Hematopoietic multipotent progenitor cell treated with erythropoietin and hydrocortisone succinate and interleukin-3 and kit ligand, for 6 days (in vitro differentiated cells): ENCODE measurements at regions not wholly inside any gene's neighbourhood (a gene's known extent, or its start where the extent isn't known, plus 50 kb on each side); places are given as distances from the start of the nearest gene placed in this dataset.
"Not testable (repeated sequence)": the region's sequence is repeated elsewhere in the genome, so short reads cannot be mapped to it uniquely, and the experiment has no call there.

Experiments
- DNase-seq: peaks from one replicate; pipeline ENCODE4 v3.0.0-alpha.2; 2015

DNA sequence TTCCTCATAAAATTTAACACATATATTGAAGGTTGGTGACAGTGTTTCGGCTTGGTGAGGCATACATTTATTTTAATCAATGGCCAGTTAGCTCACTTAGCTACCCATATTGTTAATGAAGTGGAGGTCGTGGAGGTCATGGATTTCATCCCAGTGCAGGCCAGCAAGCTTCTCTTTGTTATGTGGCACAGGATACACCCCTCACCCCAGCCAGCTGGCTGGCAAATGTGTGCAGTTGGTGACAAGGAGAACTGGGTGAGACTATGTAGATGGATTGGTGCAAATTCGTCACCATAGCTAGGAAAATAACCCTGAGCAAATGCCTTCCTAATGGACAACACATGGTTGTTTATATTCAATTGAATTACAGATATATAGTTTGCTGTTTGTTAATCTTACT is 50.5 kb upstream of the FOXP2 start:
- DNase-seq = no peak

DNA sequence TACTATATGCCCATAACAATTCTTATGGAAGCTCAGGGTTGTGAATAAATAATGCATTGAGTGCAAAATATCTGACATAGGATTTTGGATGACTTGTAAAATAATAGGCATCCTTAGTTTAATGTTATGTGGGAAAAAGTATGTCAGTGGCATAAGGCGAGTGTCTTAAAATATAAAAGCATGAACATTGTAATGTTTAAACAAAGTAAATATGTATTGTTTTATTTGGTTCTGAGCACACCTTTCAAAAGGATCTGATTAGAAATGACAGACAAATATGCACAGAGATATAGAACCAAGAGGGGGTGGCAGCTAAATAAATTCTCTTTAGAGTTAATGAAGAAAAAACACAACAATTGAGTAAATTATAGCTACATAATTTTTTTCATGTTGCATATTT is 51.3 kb upstream of the FOXP2 start:
- DNase-seq = no peak

DNA sequence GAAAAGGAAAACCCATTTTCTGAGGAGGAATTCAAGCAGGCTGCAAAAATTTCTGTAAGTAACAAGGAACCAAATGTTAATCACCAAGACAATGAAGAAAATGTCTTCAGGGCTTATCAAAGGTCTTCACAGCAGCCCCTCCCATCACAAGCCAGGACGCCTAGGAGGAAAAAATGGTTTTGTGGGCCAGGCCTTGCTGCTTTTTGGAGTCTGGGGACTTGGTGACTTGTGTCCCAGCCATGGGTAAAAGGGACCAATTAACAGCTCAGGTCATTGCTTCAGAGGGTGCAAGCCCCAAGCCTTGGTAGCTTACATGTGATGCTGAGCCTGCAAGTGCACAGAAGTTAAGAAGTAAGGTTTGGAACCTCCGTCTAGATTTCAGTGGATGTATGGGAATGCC is 55.7 kb upstream of the FOXP2 start:
- no peak for DNase-seq

DNA sequence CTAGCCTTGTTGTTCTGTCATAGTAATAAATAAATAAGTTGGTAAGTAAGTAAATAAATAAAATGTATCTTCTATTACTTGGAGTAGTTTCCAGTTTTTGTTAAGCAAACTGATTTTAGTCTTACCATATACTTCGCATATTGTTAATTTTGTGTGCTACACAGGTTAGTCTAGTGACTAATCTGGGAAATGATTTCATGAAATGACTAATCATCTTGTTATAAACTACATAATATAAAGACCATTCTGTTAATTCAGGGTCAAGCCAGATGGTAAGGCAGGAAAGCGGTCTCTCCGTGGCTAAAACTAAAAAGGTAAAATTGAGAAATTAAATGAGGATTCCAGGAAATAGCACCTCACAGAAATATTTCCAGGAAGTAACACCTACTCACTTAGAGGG is 58.5 kb upstream of the FOXP2 start:
- no peak for DNase-seq

DNA sequence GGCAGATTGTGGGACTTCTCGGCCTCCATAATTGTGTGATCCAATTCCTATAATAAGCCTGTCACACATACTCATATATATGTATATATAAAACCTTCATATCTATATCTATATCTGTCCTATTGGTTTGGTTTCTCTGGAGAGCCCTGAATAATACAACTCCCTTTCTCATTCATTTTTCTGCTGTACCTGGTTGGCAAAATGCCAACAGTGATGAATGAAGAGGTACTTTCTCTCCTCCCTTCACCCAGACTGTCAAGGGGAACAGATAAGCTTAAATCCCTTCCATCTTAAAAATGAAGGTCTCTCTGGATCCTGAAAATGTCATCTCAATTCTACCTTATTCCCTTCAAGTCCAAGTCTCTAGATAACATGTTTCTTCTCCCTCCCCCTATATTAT is 60.3 kb upstream of the FOXP2 start:
- DNase-seq = no peak

DNA sequence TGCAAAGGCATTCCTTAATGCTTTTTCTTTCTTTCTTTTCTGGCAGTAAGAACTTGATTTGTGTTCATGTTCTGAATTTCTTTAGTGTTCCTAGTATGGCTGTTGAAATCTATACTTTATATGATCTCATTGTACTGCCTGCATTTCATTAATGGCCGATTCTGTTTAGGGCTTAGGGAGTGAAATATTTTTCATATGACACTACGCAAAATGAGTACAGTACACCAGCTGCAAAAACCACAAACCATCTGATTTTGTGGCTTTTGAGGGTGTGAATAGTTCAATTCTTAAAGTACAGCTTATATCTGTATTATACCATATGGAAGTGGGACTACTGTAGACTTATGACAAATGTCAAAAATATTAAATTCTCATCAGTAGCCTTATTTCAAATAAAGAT is 69.1 kb upstream of the FOXP2 start:
- DNase-seq = no peak

DNA sequence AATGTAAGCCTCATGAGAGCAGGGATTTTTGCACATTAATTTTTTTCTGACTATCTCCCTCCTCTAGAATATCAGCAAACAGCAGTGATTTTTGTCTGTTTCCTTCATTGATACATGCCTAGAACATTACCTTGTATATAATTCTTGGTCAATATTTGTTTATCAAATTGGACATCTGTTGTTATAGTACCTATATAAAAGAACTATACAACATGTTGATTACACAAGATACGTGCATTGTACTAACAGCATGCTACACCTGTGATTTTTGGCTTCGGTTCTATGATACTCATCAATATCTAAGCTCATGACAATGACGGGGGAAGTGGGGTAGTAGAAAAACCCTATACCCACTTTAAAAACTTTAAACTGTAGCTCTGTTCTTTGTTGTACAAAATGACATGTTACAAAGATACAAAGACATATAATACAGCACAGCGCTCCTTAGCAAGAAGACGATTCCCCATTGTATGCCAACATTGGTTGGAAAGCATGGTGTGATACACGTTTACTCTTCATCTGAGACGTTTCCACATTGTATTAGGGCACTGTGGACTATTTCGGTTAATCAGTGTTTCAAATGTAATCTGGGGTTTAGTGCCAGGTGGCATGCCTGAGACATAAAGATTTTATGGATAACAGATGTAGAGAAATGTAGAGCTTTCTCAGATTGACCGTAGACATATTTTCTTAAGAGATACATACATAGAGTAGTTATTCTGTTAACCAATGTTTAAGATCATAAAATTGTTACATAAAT is 70.5 kb upstream of the FOXP2 start:
- no peak for DNase-seq

DNA sequence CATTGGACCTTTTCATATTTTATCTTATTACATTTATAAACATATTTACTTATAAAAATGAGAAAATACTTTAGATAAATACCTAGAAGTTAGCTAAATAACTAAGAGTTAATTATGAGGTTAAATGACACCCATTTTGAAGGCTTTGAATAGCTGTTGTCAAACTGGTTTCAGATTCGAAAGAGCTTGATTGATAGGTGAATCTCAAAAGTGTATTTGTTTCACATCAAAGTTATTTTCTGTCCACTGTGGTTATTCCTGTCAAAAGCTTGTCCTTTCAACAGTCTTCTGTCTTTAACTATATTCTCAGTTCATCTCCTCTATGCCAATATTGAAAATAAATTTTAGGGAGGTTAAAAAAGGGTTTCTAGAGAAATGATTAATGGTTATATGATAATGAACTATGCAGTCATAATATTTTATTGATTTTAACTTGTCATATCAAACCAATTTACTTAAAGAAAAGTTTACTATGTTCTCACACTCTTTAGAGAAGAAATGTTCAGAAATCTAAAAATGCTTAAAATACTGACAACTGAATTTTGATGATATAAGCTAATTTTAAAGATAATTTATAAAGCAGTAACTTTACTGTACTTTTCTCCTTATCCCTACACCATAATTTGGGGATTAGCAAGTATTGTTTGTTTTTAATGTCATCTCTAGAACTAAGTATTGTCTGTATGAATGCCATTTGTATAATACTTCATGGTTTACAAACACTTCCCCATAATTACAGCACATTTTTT is 72.0 kb upstream of the FOXP2 start:
- DNase-seq = no peak

DNA sequence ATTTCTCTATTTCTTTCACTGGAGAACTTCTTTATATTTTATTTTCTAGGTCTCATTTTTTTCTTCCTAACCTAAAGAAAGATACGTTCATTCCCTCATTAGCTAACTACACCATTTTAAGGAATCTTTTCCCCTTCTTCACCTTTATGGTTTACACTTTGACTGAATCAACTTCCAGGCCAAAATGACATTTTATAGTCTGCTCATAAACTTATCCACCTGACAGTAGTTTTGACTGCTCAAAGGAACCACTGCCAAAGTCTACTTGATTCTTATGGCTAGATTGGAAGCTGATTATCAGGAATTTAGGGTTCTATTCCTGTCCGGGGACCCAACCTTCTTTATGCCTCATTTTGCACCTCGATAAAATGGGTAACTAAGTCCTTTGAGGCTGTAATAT is 73.0 kb upstream of the FOXP2 start:
- no peak for DNase-seq

DNA sequence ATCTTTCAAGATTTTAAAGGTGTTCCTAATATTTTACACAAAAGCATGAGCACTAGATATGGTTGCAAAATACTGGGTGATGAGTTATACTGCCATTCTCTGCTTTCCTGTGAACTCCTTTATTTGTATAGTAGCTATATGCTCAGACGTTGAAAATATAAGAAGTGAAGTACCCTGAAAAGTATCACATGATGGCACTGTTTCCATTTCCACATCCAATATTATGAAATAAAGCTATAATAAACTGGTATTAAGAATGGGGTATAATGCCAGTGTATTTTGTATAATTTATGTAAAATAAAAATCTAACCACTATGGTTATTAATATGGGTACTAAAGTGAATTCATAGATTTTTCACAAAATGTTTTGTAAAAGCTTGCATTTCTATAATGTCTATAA is 79.6 kb upstream of the FOXP2 start:
- no peak for DNase-seq

DNA sequence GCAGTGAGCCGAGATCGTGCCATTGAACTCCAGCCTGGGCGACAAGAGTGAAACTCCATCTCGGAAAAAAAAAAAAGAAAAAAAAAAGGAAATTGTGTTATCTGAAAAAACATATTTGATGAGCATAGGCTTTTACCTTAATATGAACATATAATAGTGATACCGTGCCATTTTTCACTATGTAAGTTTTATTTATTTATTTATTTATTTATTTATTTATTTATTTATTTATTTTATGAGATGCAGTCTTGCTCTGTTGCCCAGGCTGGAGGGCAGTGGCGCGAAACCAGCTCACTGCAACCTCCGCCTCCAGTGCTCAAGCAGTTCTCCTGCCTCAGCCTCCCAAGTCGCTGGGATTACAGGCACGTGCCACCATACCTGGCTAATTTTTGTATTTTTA is 85.2 kb upstream of the FOXP2 start:
- DNase-seq = not testable (repeated sequence)

DNA sequence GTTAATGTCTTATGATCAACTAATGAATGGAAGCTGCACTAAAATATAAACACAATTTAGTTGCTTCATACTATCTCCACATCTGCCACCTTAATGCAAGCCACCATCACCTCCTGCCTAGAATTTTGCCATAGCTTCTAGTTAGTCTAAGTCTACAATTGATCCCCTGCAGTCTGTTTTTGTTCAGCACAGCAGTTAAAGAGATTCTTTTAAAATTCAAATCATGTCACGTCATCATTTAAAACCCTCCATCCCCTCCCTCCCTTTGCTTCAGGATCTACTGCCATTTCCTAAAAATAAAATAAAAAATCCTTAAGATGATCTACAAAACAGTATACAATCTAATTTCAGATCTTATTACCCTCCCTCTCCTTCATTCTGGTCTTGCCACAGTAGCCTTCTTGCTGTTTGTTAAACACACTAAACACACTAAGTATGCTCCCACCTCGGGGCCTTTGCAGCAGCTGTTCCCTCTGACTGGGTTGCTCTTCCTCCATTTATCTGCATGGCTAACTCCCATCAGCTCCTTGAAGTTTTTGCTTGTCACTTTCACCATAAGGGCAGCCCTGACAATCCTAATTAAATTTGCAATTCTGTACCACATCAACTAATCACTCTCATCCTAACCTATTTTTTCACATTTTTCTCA is 97.0 kb upstream of the FOXP2 start:
- DNase-seq = no peak

DNA sequence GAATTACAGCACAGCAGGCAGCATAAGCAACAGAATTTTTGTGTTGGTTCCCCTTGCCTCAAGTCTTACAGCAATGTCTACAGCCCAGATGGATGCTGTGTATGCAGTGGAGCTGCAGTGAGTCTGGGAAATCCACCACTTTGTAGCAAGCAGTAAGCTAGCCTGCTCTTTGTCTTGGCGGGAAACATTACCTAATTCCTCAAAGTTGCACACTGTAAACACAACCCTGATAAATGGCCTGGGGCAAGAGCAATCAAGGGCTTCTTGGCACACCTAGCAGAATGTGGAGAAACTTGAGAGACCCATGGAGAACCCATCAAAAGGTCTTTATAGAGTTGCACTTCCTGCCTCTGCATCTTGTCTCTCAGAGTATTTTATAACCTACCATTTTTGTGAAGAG is 102.0 kb upstream of the FOXP2 start:
- no peak for DNase-seq

DNA sequence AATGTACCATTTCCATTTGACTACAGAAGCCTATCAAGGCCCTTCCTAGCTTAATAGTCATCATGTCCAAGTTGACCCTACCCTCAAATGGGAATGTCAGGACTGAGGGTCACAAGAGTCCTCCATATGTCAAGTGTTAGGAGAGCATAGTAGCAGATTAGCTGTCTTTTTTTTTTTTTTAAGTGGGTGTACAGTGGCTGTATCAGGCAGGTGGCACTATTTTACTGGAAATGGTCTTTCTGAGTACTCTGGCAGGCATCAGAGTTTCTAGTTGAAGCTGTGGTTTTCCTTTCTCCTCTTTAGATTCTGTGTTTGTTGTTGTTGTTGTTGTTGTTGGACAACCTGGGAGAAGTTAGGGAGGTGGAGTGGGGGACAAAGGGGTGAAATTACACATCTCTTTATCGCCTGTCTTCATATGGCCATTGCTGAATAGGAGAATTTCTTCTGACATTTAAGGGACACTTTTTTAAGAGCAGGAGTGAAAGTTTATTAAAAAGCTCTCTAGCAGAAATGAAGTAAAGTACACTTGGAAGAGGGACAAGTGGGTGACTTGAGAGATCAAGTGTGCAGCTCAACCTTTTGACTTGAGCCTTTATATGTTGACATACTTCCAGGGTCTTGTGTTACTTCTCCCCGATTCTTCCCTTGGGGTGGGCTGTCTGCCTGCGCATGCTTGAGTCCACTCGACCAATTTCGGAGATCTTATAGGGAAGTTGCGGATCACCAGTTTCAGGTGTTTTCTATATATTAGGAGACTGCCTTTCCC is 104.1 kb upstream of the FOXP2 start:
- DNase-seq = no peak

DNA sequence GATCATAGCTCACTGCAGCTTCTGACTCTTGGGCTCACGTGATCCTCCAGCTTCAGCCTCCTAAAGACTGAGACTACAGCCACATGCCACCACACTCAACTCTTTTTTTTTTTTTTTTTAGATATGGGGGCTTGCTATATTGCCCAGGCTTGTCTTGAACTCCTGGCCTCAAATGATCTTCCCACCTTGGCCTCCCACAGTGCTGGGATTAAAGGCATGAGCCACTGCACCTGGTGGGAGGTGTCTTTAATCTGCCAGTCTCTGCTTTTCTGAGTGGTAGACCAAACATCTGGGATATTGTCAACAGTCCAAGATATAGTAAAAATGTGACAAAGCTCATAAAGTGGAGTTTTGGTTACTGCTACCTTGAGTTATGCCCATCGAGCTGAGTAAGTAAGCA is 104.9 kb upstream of the FOXP2 start:
- no peak for DNase-seq

DNA sequence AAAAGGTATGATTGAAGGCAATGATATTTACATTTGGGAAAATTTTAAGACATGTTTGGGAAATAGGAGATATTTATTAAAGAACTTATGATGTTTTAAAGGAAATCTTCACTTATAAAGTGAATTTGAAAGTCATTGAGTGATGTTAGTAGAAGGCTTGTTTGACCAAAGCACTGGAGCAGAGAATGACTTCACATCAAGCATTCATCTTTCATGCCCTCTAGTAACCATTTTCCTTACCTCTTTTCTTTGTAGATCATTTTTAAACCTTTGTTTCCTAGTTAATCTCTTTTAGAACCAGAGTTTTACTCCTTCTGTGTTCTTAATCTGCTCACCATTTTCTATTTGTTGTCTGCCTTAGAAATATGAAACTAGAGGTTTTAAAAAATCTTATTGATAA is 111.3 kb upstream of the FOXP2 start:
- DNase-seq = no peak

DNA sequence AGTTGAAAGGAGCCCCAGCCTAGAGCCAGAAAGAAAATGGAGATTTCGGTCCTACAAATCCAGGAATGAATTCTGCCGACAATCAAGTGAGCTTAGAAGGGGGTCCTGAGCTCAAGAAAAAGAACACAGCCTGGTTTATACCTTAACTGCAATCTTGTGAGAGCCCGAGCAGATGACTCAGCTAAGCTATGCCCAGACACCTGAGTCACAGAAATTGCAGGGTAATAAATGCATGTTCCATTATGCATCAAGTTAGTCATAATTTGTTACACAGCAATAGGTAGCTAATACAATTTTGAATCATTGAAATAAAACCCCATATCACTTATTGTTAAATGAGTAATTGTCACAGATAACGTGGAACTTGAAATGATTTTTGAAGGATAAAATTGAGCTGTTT is 111.8 kb upstream of the FOXP2 start:
- DNase-seq = no peak

DNA sequence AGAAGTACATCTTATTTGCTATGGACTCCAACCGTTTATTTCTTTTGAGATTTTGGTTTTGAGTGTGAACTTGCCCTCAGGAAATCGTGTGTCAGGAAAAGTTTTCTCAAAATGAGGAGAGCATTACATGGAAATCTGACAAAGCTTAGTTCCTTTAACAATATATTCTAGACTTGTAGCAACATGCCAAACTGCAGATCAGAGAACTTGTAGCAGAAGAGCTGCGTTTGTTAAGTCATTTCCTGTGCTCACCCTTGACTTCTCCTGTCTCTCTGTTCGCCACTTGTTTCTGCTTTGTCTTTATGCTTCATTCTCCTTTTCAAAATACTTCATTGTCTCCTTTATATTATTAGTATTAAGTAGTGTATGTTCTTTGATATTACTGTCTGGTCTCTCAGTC is 116.6 kb upstream of the FOXP2 start:
- DNase-seq = peak; percentile 12

DNA sequence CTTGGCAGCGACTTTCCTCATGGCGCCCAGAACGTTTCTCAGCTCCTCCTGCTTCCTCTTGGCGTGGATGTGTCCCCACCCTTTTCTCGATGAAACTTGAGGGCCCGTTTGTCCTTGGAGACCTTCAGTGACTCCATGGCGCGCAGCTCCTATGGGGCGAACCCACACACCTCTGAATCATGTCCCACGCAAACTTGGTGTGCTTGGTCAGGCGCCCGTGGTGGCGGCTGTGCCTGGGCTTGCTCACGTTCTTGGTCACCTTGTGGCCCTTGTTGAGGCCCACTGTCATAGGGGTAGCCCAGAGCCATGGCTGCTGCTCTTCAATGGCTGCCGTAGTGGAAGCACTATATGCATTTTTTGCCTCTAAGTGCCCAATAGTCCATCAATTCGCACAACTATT is 117.5 kb upstream of the FOXP2 start:
- no peak for DNase-seq

DNA sequence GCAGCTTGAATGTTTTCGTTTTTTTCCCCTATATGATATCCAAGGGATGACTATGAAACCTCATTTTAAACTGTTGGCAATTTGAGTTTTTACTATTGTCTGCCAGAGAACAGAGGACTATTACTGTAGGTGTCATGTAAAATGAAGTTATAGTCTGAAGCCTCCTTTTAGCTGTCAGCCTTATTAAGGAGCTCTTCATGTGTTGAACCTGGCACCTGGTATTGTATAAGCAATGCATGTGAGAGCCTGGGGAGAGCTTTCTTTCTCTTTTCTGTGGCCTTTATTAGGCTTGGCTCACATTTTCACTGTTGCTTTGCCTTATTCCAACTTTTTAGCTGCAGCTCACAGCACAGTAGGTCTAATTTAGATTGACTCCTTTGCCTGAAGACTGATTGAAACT is 119.1 kb upstream of the FOXP2 start:
- DNase-seq = no peak

DNA sequence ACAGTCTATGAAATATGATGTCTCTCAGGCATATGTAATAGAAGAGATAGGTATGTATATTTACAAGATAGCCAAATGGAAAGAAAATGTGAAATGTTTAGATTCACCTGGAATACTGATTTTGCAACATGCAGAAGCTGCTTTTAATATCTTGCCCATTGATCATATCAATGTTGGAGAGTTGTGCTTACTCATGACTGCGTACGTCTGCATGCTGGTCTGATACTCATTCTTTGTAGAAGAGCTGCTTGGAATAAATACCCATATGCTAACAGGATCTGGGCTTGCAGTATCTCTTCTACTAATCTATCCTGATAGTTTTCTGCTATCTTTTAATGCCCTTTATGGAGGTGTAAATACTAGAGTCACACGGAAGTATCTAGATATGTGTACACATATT is 120.6 kb upstream of the FOXP2 start:
- DNase-seq = no peak

DNA sequence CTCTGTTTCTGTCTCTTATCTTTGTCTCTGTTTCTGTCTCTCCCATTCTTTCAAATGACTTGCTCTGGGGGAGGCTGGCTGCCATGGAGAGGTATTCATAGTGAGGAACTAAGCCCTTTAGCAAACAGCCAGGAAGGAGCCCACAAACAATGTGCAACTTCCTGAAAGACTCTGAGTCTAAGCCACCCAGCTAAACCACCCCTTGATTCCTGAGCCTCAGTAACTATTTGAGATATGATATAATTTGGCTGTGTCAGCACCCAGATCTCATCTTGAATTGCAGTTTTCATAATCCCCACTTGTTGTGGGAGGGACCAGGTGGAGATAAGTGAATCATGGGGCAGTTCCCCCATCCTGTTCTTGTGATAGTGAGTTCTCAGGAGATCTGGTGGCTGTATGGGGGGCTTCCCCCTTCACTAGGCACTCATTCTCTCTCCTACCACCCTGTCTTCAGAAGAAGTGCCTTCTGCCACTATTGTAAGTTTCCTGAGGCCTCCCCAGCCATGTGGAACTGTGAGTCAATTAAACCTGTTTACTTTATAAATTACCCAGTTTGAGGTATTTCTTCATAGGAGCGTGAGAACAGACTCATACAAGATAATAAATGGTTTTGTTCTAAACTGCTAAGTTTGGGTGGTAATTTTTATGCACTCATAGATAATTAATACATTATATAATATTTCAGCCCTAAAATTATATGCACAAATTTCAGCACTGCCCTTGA is 121.2 kb upstream of the FOXP2 start:
- DNase-seq = peak; percentile 49

DNA sequence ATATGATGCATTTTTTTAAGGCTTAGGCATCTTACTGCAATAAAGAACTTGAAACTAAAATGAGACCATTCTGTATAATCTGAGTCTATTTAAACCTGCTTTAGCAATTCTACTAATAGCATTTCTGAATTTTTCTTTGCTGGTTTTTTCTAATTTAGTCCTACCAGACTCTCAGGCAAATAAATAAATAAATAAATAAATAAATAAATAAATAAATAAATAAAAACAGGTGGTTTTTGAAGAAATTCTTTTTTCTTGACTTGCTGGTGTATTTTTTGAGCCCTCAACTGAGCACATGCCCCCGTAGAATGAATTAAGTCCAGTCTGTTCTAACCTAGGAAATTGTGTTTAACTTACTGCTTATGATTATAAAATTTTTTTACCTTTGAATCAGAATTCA is 134.7 kb upstream of the FOXP2 start:
- no peak for DNase-seq
